GM23248 (cell line): ENCODE measurements at regions not wholly inside any gene's neighbourhood (a gene's known extent, or its start where the extent isn't known, plus 50 kb on each side); places are given as distances from the start of the nearest gene placed in this dataset.

Experiments used
- EZH2 ChIP-seq: fragments of 200-600 bp; sonication (generic); IDR thresholded peaks from 2 replicates; pipeline ENCODE4 v1.6.1; 2018; ENCODE audit warnings: antibody characterized with exemption, mild to moderate bottlenecking; ENCODE audit not compliant: insufficient read depth, poor library complexity, severe bottlenecking
- EZH2phosphoT487 ChIP-seq: fragments of 200-600 bp; sonication (generic); IDR thresholded peaks from 2 replicates; pipeline ENCODE4 v1.6.1; 2018; ENCODE audit warnings: antibody characterized with exemption, moderate library complexity, mild to moderate bottlenecking, low read depth; ENCODE audit not compliant: insufficient read depth

- no peak for TF ChIP-seq EZH2
- no peak for TF ChIP-seq EZH2phosphoT487
These were observed 308.9 kb upstream of the POM121L12 start for GRCh38 chr7:52726493-52726892.
